AG04450 (cell line): ENCODE measurements at regions not wholly inside any gene's neighbourhood (a gene's known extent, or its start where the extent isn't known, plus 50 kb on each side); places are given as distances from the start of the nearest gene placed in this dataset.

Experiments
- CTCF ChIA-PET: fragments of 300-600, 350-600 bp; formaldehyde crosslinking; extraction: SDS; loops from one replicate; lab custom pipeline; 2022; ENCODE audit warnings: antibody characterized with exemption, inconsistent platforms; lab: Charles Lee
- POLR2A ChIA-PET: fragments of 350-600 bp; formaldehyde crosslinking; extraction: SDS; loops from one replicate; lab custom pipeline; 2021; ENCODE audit warnings: antibody characterized with exemption, inconsistent platforms; lab: Yijun Ruan, JAX
- DNase-seq: peaks from one replicate; pipeline ENCODE4 v3.0.0-alpha.2; 2011; ENCODE audit warnings: low read depth, low spot score
- H3K27ac ChIP-seq: one replicate; pipeline ENCODE4 v1.5.1; 2012; ENCODE audit warnings: low read depth, low read length, control low read depth
- H3K27me3 ChIP-seq: one replicate; pipeline ENCODE4 v1.6.0; 2012; ENCODE audit warnings: low read length; ENCODE audit not compliant: control insufficient read depth, insufficient read depth
- H3K4me3 ChIP-seq: 2 replicates; pipeline ENCODE4 v1.5.1; 2011; ENCODE audit warnings: mild to moderate bottlenecking, low read depth, low read length, control low read depth
- H3K9me3 ChIP-seq: 2 replicates; pipeline ENCODE4 v1.5.1; 2012; ENCODE audit warnings: low read length; ENCODE audit not compliant: control insufficient read depth, insufficient read depth
- CTCF ChIP-seq: IDR thresholded peaks from 2 replicates; pipeline ENCODE4 v1.5.1; 2011; ENCODE audit warnings: low read depth, low read length, control low read depth, inconsistent platforms

- no peak for TF ChIP-seq CTCF
- H3K4me3 ChIP-seq: no peak overlapping the region
- H3K27me3 ChIP-seq: no peaks in the 10 kb centered on the region
- ChIA-PET POLR2A (no interaction called here), CTCF (interaction anchor here (1.7 kb wide), 1 partner anchor 9 kb away, joined by 3 read pairs; no protein-coding TSS in a partner anchor)
- no peak for DNase-seq
- no peaks in the 10 kb centered on the region for H3K9me3 ChIP-seq
- H3K27ac ChIP-seq: no peak overlapping the region
Measured at GRCh38 chr1:187655104-187655503, 826.4 kb downstream of the PLA2G4A start.

- POLR2A ChIA-PET: no interaction called here
- Histone ChIP-seq H3K9me3 (no peaks in the 10 kb centered on the region), H3K4me3 (no peak overlapping the region), H3K27me3 (no peaks in the 10 kb centered on the region), H3K27ac (no peak overlapping the region)
- CTCF ChIA-PET: no interaction called here
- no peak for DNase-seq
- TF ChIP-seq CTCF: no peak
Measured at GRCh38 chr1:187665483-187665882, 836.7 kb downstream of the PLA2G4A start.

- Histone ChIP-seq H3K27me3 (no peaks in the 10 kb centered on the region), H3K27ac (no peak overlapping the region), H3K4me3 (no peak overlapping the region), H3K9me3 (no peaks in the 10 kb centered on the region)
- no peak for TF ChIP-seq CTCF
- ChIA-PET POLR2A (no interaction called here), CTCF (no interaction called here)
- DNase-seq: peak; percentile 33
Measured at GRCh38 chr1:187680823-187681222, 852.1 kb downstream of the PLA2G4A start.

GRCh38 chr1:187682112-187682511, 853.4 kb downstream of the PLA2G4A start:
- POLR2A ChIA-PET: no interaction called here
- Histone ChIP-seq H3K27ac (no peak overlapping the region), H3K4me3 (no peak overlapping the region), H3K27me3 (no peaks in the 10 kb centered on the region), H3K9me3 (no peaks in the 10 kb centered on the region)
- no peak for TF ChIP-seq CTCF
- CTCF ChIA-PET: no interaction called here
- no peak for DNase-seq

- no peak for TF ChIP-seq CTCF
- H3K9me3 ChIP-seq: no peaks in the 10 kb centered on the region
- H3K27me3 ChIP-seq: no peaks in the 10 kb centered on the region
- DNase-seq: peak; percentile 48
- CTCF ChIA-PET: no interaction called here
- H3K4me3 ChIP-seq: no peak overlapping the region
- POLR2A ChIA-PET: no interaction called here
- H3K27ac ChIP-seq: no peak overlapping the region
Measured at GRCh38 chr1:187685333-187685732, 856.6 kb downstream of the PLA2G4A start.
